Trophoblast cell (in vitro differentiated cells and primary cell): ENCODE measurements at regions not wholly inside any gene's neighbourhood (a gene's known extent, or its start where the extent isn't known, plus 50 kb on each side); places are given as distances from the start of the nearest gene placed in this dataset.
"Not testable (repeated sequence)": the region's sequence is repeated elsewhere in the genome, so short reads cannot be mapped to it uniquely, and the experiment has no call there.

Experiments used
- DNase-seq, 2 donors: peaks; one replicate each; pipeline ENCODE4 v3.0.0-alpha.2; 2016
- H2AFZ ChIP-seq: 2 replicates; pipeline ENCODE4 v1.6.1; 2013; ENCODE audit warnings: low read length, moderate library complexity, mild to moderate bottlenecking; ENCODE audit not compliant: insufficient read depth, poor library complexity
- H2AK5ac ChIP-seq: 2 replicates; pipeline ENCODE4 v1.6.1; 2013; ENCODE audit warnings: mild to moderate bottlenecking, low read length
- H2BK120ac ChIP-seq: 2 replicates; pipeline ENCODE4 v1.6.1; 2013; ENCODE audit warnings: low read length, mild to moderate bottlenecking, moderate library complexity; ENCODE audit not compliant: insufficient read depth, poor library complexity
- H2BK12ac ChIP-seq: 2 replicates; pipeline ENCODE4 v1.6.1; 2013; ENCODE audit warnings: mild to moderate bottlenecking, low read length, moderate library complexity
- H2BK5ac ChIP-seq: 2 replicates; pipeline ENCODE4 v1.6.1; 2013; ENCODE audit warnings: low read length, low read depth, moderate library complexity, mild to moderate bottlenecking; ENCODE audit not compliant: poor library complexity
- H3K14ac ChIP-seq: 2 replicates; pipeline ENCODE4 v1.6.1; 2013; ENCODE audit warnings: mild to moderate bottlenecking, low read length
- H3K18ac ChIP-seq: 2 replicates; pipeline ENCODE4 v1.6.1; 2013; ENCODE audit warnings: mild to moderate bottlenecking, low read length
- H3K23ac ChIP-seq: 2 replicates; pipeline ENCODE4 v1.6.1; 2013; ENCODE audit warnings: low read length
- H3K27ac ChIP-seq: 2 replicates; pipeline ENCODE4 v1.5.1; 2013; ENCODE audit warnings: low read depth, mild to moderate bottlenecking, inconsistent platforms, low read length, moderate library complexity
- H3K27me3 ChIP-seq: 2 replicates; pipeline ENCODE4 v1.6.1; 2013; ENCODE audit warnings: inconsistent platforms, mild to moderate bottlenecking, low read length, moderate library complexity; ENCODE audit not compliant: insufficient read depth
- H3K36me3 ChIP-seq, 2 experiments: 1 replicate in 1 of 2; 2 replicates in 1 of 2; pipeline ENCODE4 v1.6.1; 2013; ENCODE audit warnings: low read length in 2 of 2, mild to moderate bottlenecking in 2 of 2, moderate library complexity in 1 of 2; ENCODE audit not compliant: insufficient read depth in 2 of 2, control insufficient read depth in 1 of 2
- H3K4ac ChIP-seq: 2 replicates; pipeline ENCODE4 v1.6.1; 2013; ENCODE audit warnings: low read depth, mild to moderate bottlenecking, low read length, moderate library complexity
- H3K4me1 ChIP-seq, 2 experiments: 1 replicate in 1 of 2; 2 replicates in 1 of 2; pipeline ENCODE4 v1.6.1; 2013; ENCODE audit warnings: low read length in 2 of 2, mild to moderate bottlenecking in 2 of 2, moderate library complexity in 1 of 2; ENCODE audit not compliant: insufficient read depth in 2 of 2, control insufficient read depth in 1 of 2
- H3K4me2 ChIP-seq: 2 replicates; pipeline ENCODE4 v1.6.1; 2013; ENCODE audit warnings: inconsistent platforms, mild to moderate bottlenecking, low read length, moderate library complexity
- H3K4me3 ChIP-seq: 2 replicates; pipeline ENCODE4 v1.5.1; 2013; ENCODE audit warnings: mild to moderate bottlenecking, low read depth, low read length, inconsistent platforms
- H3K79me1 ChIP-seq: one replicate; pipeline ENCODE4 v1.6.1; 2013; ENCODE audit warnings: low read length
- H3K79me2 ChIP-seq: 2 replicates; pipeline ENCODE4 v1.6.1; 2013; ENCODE audit warnings: low read length, mild to moderate bottlenecking; ENCODE audit not compliant: control insufficient read depth, insufficient read depth, poor library complexity
- H3K9ac ChIP-seq: 2 replicates; pipeline ENCODE4 v1.6.1; 2013; ENCODE audit warnings: mild to moderate bottlenecking, low read length
- H3K9me3 ChIP-seq: 2 replicates; pipeline ENCODE4 v1.6.1; 2013; ENCODE audit warnings: low read depth, mild to moderate bottlenecking, control low read depth, inconsistent platforms, low read length; ENCODE audit not compliant: insufficient read depth
- H4K12ac ChIP-seq: 2 replicates; pipeline ENCODE4 v1.6.1; 2013; ENCODE audit warnings: low read depth, mild to moderate bottlenecking, low read length, moderate library complexity
- H4K8ac ChIP-seq: 2 replicates; pipeline ENCODE4 v1.6.1; 2013; ENCODE audit warnings: low read depth, mild to moderate bottlenecking, low read length, moderate library complexity
- H4K91ac ChIP-seq: one replicate; pipeline ENCODE4 v1.6.1; 2013; ENCODE audit warnings: low read depth, mild to moderate bottlenecking, low read length, moderate library complexity
- WGBS: extraction: QIAGEN DNeasy Blood & Tissue Kit; methylation state at CpG from one replicate; pipeline ENCODE4 v1.1.7; 2013; ENCODE audit warnings: missing lambda C conversion rate; ENCODE audit not compliant: insufficient read length, insufficient coverage; ENCODE audit errors: extremely low coverage; 5-methylcytosine and 5-hydroxymethylcytosine counted together

- no peaks in the 10 kb centered on the region for H3K79me1 ChIP-seq
- no peak overlapping the region for H3K14ac ChIP-seq
- H3K9me3 ChIP-seq: no peaks in the 10 kb centered on the region
- H3K27me3 ChIP-seq: no peaks in the 10 kb centered on the region
- no peak overlapping the region for H2AK5ac ChIP-seq
- H4K8ac ChIP-seq: no peak overlapping the region
- H2AFZ ChIP-seq: no peak overlapping the region
- no peaks in the 10 kb centered on the region for H3K36me3 ChIP-seq
- no peak overlapping the region for H4K12ac ChIP-seq
- H3K4ac ChIP-seq: no peak overlapping the region
- no peak overlapping the region for H3K23ac ChIP-seq
- peaks cover 2 to 5% of the 10 kb centered on the region in 2 experiments for H3K4me1 ChIP-seq
- no peak overlapping the region for H3K4me2 ChIP-seq
- H3K4me3 ChIP-seq: no peak overlapping the region
- H2BK5ac ChIP-seq: no peak overlapping the region
- no peak overlapping the region for H3K27ac ChIP-seq
- whole genome bisulfite sequencing: no CpG with 5 or more reads among the region's 3 CpGs
- H3K18ac ChIP-seq: no peak overlapping the region
- H3K9ac ChIP-seq: no peak overlapping the region
- peak overlapping the region; percentile 52 for H2BK12ac ChIP-seq
- no peaks in the 10 kb centered on the region for H3K79me2 ChIP-seq
- no peak overlapping the region for H4K91ac ChIP-seq
- no peak overlapping the region for H2BK120ac ChIP-seq
- no peak for DNase-seq
Observed at GRCh38 chr1:87410776-87411480, 82.2 kb downstream of the LMO4 start.

- not testable (repeated sequence) for H3K79me2 ChIP-seq, H3K18ac ChIP-seq, H4K8ac ChIP-seq, H3K9me3 ChIP-seq, H3K4ac ChIP-seq, H2AK5ac ChIP-seq, H4K91ac ChIP-seq, H3K79me1 ChIP-seq, H3K27me3 ChIP-seq, H3K14ac ChIP-seq, H2BK120ac ChIP-seq, H3K9ac ChIP-seq, H3K36me3 ChIP-seq, H3K4me3 ChIP-seq, H4K12ac ChIP-seq, H3K23ac ChIP-seq, H3K4me1 ChIP-seq, H2AFZ ChIP-seq, H2BK12ac ChIP-seq, H2BK5ac ChIP-seq, H3K4me2 ChIP-seq, H3K27ac ChIP-seq
- WGBS: no CpG with 5 or more reads among the region's 2 CpGs
- peak; percentile 51 to 64 for DNase-seq
Observed at GRCh38 chr1:87413846-87414245, 85.2 kb downstream of the LMO4 start.

DNA sequence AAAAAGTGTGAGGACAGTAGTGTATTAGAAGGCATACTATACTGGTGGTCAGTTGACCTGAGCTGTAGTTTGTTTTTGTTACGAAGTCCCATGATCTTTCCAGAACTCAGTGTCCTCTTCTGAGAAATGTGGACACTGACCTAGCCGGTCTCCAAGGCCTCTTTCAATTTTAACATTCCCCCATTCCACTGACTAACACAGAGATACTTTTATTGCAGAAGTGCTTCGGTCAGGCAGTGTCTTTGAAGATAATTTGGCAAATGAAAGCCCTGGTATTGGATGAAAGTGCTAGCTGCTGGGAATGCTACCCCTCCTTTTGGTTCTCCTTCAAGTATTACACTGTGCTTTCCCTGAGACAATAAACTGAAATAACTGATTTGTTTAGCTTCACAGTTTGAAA is 89.4 kb downstream of the LMO4 start:
- H4K8ac ChIP-seq: no peak overlapping the region
- no peaks in the 10 kb centered on the region for H3K27me3 ChIP-seq
- H4K91ac ChIP-seq: no peak overlapping the region
- H3K27ac ChIP-seq: no peak overlapping the region
- H2BK5ac ChIP-seq: no peak overlapping the region
- no peak overlapping the region for H3K4me3 ChIP-seq
- H2AK5ac ChIP-seq: no peak overlapping the region
- DNase-seq: peak in 1 of 2 donors; percentile 17
- no peaks in the 10 kb centered on the region for H3K36me3 ChIP-seq
- no peaks in the 10 kb centered on the region for H3K4me1 ChIP-seq
- no peaks in the 10 kb centered on the region for H3K79me1 ChIP-seq
- H2AFZ ChIP-seq: no peak overlapping the region
- no peaks in the 10 kb centered on the region for H3K9me3 ChIP-seq
- no peak overlapping the region for H3K4me2 ChIP-seq
- no peak overlapping the region for H3K23ac ChIP-seq
- H2BK12ac ChIP-seq: no peak overlapping the region
- H3K9ac ChIP-seq: no peak overlapping the region
- H4K12ac ChIP-seq: no peak overlapping the region
- no peaks in the 10 kb centered on the region for H3K79me2 ChIP-seq
- no peak overlapping the region for H2BK120ac ChIP-seq
- no peak overlapping the region for H3K4ac ChIP-seq
- no peak overlapping the region for H3K18ac ChIP-seq
- H3K14ac ChIP-seq: no peak overlapping the region
- WGBS: no CpG with 5 or more reads among the region's 3 CpGs

DNA sequence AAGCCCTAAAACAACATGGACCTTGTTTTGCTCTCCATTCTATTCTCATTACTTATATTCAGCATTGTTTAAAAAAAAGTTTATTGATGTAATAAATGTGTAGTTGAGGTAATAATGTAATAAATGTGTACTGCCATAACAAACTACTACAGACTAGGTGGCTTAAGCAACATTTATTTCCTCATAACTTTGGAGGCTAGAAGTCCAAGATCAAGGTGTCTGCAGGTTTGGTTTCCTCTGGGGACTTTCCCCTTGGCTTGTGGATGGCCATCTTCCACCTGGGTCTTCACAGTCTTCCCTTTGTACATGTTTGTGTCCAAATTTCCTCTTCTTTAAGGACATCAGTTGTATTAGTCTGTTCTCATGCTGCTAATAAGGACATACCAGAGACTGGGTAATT is 93.1 kb downstream of the LMO4 start:
- Histone ChIP-seq H2BK12ac (no peak overlapping the region), H2BK120ac (no peak overlapping the region), H4K12ac (no peak overlapping the region), H4K91ac (no peak overlapping the region), H3K9me3 (no peaks in the 10 kb centered on the region), H3K36me3 (no peaks in the 10 kb centered on the region), H3K4me3 (no peak overlapping the region), H3K9ac (no peak overlapping the region), H2AK5ac (no peak overlapping the region), H3K27me3 (no peaks in the 10 kb centered on the region), H2BK5ac (no peak overlapping the region), H4K8ac (no peak overlapping the region), H3K4ac (no peak overlapping the region), H3K23ac (no peak overlapping the region), H3K79me2 (no peaks in the 10 kb centered on the region), H3K27ac (no peak overlapping the region), H2AFZ (no peak overlapping the region), H3K4me2 (no peak overlapping the region), H3K14ac (no peak overlapping the region), H3K4me1 (peaks cover 0 to under 1% of the 10 kb centered on the region in 2 experiments), H3K18ac (no peak overlapping the region), H3K79me1 (no peaks in the 10 kb centered on the region)
- DNase-seq: no peak
